WTC11 (cell line): ENCODE measurements at regions not wholly inside any gene's neighbourhood (a gene's known extent, or its start where the extent isn't known, plus 50 kb on each side); places are given as distances from the start of the nearest gene placed in this dataset.

ENCODE experiments used
- ATAC-seq: fragments of 200-7000 bp; cut with Tn5 transposase; 2 replicates; pipeline ENCODE4 v1.10.0; 2021; ENCODE audit warnings: mild to moderate bottlenecking, moderate library complexity
- CTCF ChIA-PET: fragments of 300-600 bp; sonication (Branson Sonifier 250); formaldehyde crosslinking; loops from one replicate; lab custom pipeline; 2021; ENCODE audit warnings: antibody characterized with exemption; lab: Charles Lee
- POLR2A ChIA-PET: fragments of 350-600 bp; sonication (Branson Sonifier 250); formaldehyde crosslinking; loops from one replicate; lab custom pipeline; 2021; ENCODE audit warnings: antibody characterized with exemption; lab: Charles Lee
- DNase-seq: peaks from one replicate; pipeline ENCODE4 v3.0.0; 2021; ENCODE audit warnings: low spot score
- H3K27ac Mint-ChIP-seq: 2 replicates; pipeline ENCODE4 v1.8.0; 2021; ENCODE audit warnings: mixed read lengths
- H3K27me3 Mint-ChIP-seq: 2 replicates; pipeline ENCODE4 v1.8.0; 2021; ENCODE audit warnings: low read depth, mild to moderate bottlenecking, moderate library complexity, mixed read lengths
- H3K36me3 Mint-ChIP-seq: 2 replicates; pipeline ENCODE4 v1.8.0; 2021; ENCODE audit warnings: mixed read lengths
- H3K4me1 Mint-ChIP-seq: 2 replicates; pipeline ENCODE4 v1.8.0; 2022; ENCODE audit warnings: mixed read lengths
- H3K4me3 Mint-ChIP-seq: 2 replicates; pipeline ENCODE4 v1.8.0; 2021; ENCODE audit warnings: mild to moderate bottlenecking, moderate library complexity, mixed read lengths
- H3K9me3 Mint-ChIP-seq: 2 replicates; pipeline ENCODE4 v1.8.0; 2021; ENCODE audit warnings: mixed read lengths
- AFF4 ChIP-seq: sonication (generic); formaldehyde crosslinking; IDR thresholded peaks from 2 replicates; pipeline ENCODE4 v1.8.1; 2023; ENCODE audit warnings: mild to moderate bottlenecking, missing genetic modification reagents, borderline replicate concordance
- ELF4 ChIP-seq: sonication (generic); formaldehyde crosslinking; IDR thresholded peaks from 2 replicates; pipeline ENCODE4 v1.8.1; 2022; ENCODE audit warnings: low read depth, mild to moderate bottlenecking, moderate library complexity, missing genetic modification reagents
- ERG ChIP-seq: fragments of 250-450 bp; sonication (Bioruptor Pico); IDR thresholded peaks from 2 replicates; pipeline ENCODE4 v1.8.0; 2021; ENCODE audit warnings: mild to moderate bottlenecking
- GRHL2 ChIP-seq: fragments of 250-450 bp; sonication (Bioruptor Pico); IDR thresholded peaks from 2 replicates; pipeline ENCODE4 v1.8.0; 2022; ENCODE audit warnings: mild to moderate bottlenecking, moderate library complexity; ENCODE audit not compliant: insufficient replicate concordance, severe bottlenecking
- JAZF1 ChIP-seq: fragments of 250-450 bp; sonication (Bioruptor Pico); IDR thresholded peaks from 2 replicates; pipeline ENCODE4 v1.9.0; 2021; ENCODE audit warnings: moderate library complexity, mild to moderate bottlenecking, inconsistent platforms
- NFYB ChIP-seq: sonication (generic); formaldehyde crosslinking; conservative IDR thresholded peaks from 2 replicates; pipeline ENCODE4 v1.8.0; 2022; ENCODE audit warnings: low read depth, missing genetic modification reagents
- NR2C2 ChIP-seq: sonication (generic); formaldehyde crosslinking; IDR thresholded peaks from 2 replicates; pipeline ENCODE4 v1.8.0; 2022; ENCODE audit warnings: mild to moderate bottlenecking, missing genetic modification reagents
- PRRX2 ChIP-seq: fragments of 250-450 bp; sonication (Bioruptor Pico); IDR thresholded peaks from 2 replicates; pipeline ENCODE4 v1.8.0; 2021; ENCODE audit warnings: mild to moderate bottlenecking
- RELA ChIP-seq: sonication (generic); formaldehyde crosslinking; IDR thresholded peaks from 2 replicates; pipeline ENCODE4 v1.8.1; 2022; ENCODE audit warnings: missing genetic modification reagents, mild to moderate bottlenecking, borderline replicate concordance
- RORB ChIP-seq: fragments of 250-450 bp; sonication (Bioruptor Pico); IDR thresholded peaks from 2 replicates; pipeline ENCODE4 v1.9.0; 2021; ENCODE audit warnings: mild to moderate bottlenecking
- SOX15 ChIP-seq: fragments of 250-450 bp; sonication (Bioruptor Pico); IDR thresholded peaks from 2 replicates; pipeline ENCODE4 v1.9.0; 2021; ENCODE audit warnings: mild to moderate bottlenecking
- STAT6 ChIP-seq: sonication (generic); formaldehyde crosslinking; conservative IDR thresholded peaks from 2 replicates; pipeline ENCODE4 v1.8.1; 2023; ENCODE audit warnings: mild to moderate bottlenecking, low read depth, missing genetic modification reagents, moderate library complexity
- ZBTB43 ChIP-seq: sonication (generic); formaldehyde crosslinking; IDR thresholded peaks from 2 replicates; pipeline ENCODE4 v1.8.1; 2023; ENCODE audit warnings: mild to moderate bottlenecking, missing genetic modification reagents
- TF ChIP-seq, protein P1 (sequence below): sonication (generic); formaldehyde crosslinking; IDR thresholded peaks from 2 replicates; pipeline ENCODE4 v1.8.0; 2022; ENCODE audit warnings: mild to moderate bottlenecking, missing genetic modification reagents
- TF ChIP-seq, protein P2 (sequence below): sonication (generic); formaldehyde crosslinking; IDR thresholded peaks from 2 replicates; pipeline ENCODE4 v1.8.1; 2023; ENCODE audit warnings: mild to moderate bottlenecking, missing genetic modification reagents, moderate library complexity

GRCh38 chr11:116432301-116432700 is 340.5 kb downstream of the BUD13 start (continued):
- TF ChIP-seq, protein P1, sequence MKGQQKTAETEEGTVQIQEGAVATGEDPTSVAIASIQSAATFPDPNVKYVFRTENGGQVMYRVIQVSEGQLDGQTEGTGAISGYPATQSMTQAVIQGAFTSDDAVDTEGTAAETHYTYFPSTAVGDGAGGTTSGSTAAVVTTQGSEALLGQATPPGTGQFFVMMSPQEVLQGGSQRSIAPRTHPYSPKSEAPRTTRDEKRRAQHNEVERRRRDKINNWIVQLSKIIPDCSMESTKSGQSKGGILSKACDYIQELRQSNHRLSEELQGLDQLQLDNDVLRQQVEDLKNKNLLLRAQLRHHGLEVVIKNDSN (CRISPR knock-in tag) = no peak
- no peak for TF ChIP-seq ZBTB43
- no peak for TF ChIP-seq NFYB (CRISPR knock-in tag)
- TF ChIP-seq AFF4 (CRISPR knock-in tag) = no peak

DNA sequence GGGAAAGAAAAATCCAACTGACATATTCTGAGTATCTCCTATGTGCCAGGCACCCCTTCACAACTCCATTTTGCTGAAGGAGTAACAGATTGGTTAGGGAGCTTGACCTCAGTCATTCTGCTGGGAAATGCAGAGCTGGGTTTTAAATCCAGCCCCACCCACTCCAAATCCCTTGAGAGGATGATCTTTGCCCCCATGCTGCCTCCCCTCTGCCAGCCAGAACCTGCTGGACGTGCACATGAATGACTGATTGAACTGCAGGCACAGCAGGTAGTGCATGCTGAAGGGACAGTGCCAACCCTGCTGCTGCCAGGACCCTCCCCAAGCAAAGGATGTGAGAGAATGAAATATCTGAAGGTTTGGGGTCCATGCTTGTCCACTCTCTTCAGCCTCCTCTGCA is 340.9 kb downstream of the BUD13 start:
- DNase-seq (no peak), ATAC-seq (no peak)
- peaks cover 25% of the 10 kb centered on the region for H3K4me1 Mint-ChIP-seq
- H3K27ac Mint-ChIP-seq = no peak overlapping the region
- POLR2A ChIA-PET = no interaction called here
- H3K9me3 Mint-ChIP-seq = no peaks in the 10 kb centered on the region
- H3K4me3 Mint-ChIP-seq = no peak overlapping the region
- no peaks in the 10 kb centered on the region; the same call in 1 of the 2 replicates for H3K27me3 Mint-ChIP-seq
- TF ChIP-seq NR2C2 (CRISPR knock-in tag) (no peak), RELA (CRISPR knock-in tag) (no peak), ERG (CRISPR knock-in tag) (no peak), SOX15 (CRISPR knock-in tag) (no peak), PRRX2 (CRISPR knock-in tag) (no peak), STAT6 (CRISPR knock-in tag) (no peak), RORB (CRISPR knock-in tag) (no peak), JAZF1 (no peak), GRHL2 (CRISPR knock-in tag) (no peak), ELF4 (CRISPR knock-in tag) (no peak)
- TF ChIP-seq, protein P2, sequence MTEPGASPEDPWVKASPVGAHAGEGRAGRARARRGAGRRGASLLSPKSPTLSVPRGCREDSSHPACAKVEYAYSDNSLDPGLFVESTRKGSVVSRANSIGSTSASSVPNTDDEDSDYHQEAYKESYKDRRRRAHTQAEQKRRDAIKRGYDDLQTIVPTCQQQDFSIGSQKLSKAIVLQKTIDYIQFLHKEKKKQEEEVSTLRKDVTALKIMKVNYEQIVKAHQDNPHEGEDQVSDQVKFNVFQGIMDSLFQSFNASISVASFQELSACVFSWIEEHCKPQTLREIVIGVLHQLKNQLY (CRISPR knock-in tag) = no peak
- CTCF ChIA-PET = no interaction called here
- H3K36me3 Mint-ChIP-seq = peaks cover 2% of the 10 kb centered on the region; the same call in 1 of the 2 replicates
